Astrocyte (in vitro differentiated cells and primary cell): ENCODE measurements at regions not wholly inside any gene's neighbourhood (a gene's known extent, or its start where the extent isn't known, plus 50 kb on each side); places are given as distances from the start of the nearest gene placed in this dataset.

Experiments used
- DNase-seq: peaks from one replicate; pipeline ENCODE4 v3.0.0-alpha.2; 2010; ENCODE audit warnings: low read depth
- FAIRE-seq: peaks from 2 replicates; lab custom pipeline; 2011; peaks lifted over from hg19 to GRCh38; lab: Jason Lieb, UNC
- H2AFZ ChIP-seq: 2 replicates; pipeline ENCODE4 v1.6.0; 2012; ENCODE audit warnings: low read depth, low read length, inconsistent platforms
- H3K27ac ChIP-seq: 2 replicates; pipeline ENCODE4 v1.5.1; 2011; ENCODE audit warnings: low read depth, low read length, inconsistent platforms
- H3K27me3 ChIP-seq: 2 replicates; pipeline ENCODE4 v1.6.0; 2011; ENCODE audit warnings: low read length, inconsistent platforms; ENCODE audit not compliant: insufficient read depth
- H3K36me3 ChIP-seq: 2 replicates; pipeline ENCODE4 v1.5.1; 2011; ENCODE audit warnings: low read length, inconsistent platforms; ENCODE audit not compliant: insufficient read depth
- H3K4me1 ChIP-seq: 2 replicates; pipeline ENCODE4 v1.5.1; 2011; ENCODE audit warnings: low read length, inconsistent platforms; ENCODE audit not compliant: insufficient read depth
- H3K4me2 ChIP-seq: 2 replicates; pipeline ENCODE4 v1.6.0; 2012; ENCODE audit warnings: low read length, inconsistent platforms
- H3K4me3 ChIP-seq: 2 replicates; pipeline ENCODE4 v1.5.1; 2011; ENCODE audit warnings: low read depth, mild to moderate bottlenecking, low read length, inconsistent platforms; ENCODE audit not compliant: insufficient read depth
- H3K79me2 ChIP-seq: 2 replicates; pipeline ENCODE4 v1.6.0; 2012; ENCODE audit warnings: mild to moderate bottlenecking, low read length, inconsistent platforms; ENCODE audit not compliant: insufficient read depth
- H3K9ac ChIP-seq: 2 replicates; pipeline ENCODE4 v1.6.0; 2012; ENCODE audit warnings: mild to moderate bottlenecking, low read length, inconsistent platforms
- H3K9me3 ChIP-seq: 2 replicates; pipeline ENCODE4 v1.5.1; 2012; ENCODE audit warnings: low read depth, mild to moderate bottlenecking, low read length, inconsistent platforms; ENCODE audit not compliant: insufficient read depth
- H4K20me1 ChIP-seq: 2 replicates; pipeline ENCODE4 v1.6.0; 2012; ENCODE audit warnings: low read length, inconsistent platforms; ENCODE audit not compliant: insufficient read depth
- H3K27ac Mint-ChIP-seq: one replicate; pipeline ENCODE4 v1.8.0; 2021; ENCODE audit warnings: mild to moderate bottlenecking, mixed read lengths; ENCODE audit not compliant: unreplicated experiment
- H3K27me3 Mint-ChIP-seq: one replicate; pipeline ENCODE4 v1.8.0; 2021; ENCODE audit warnings: low read depth, mixed read lengths; ENCODE audit not compliant: unreplicated experiment
- H3K36me3 Mint-ChIP-seq: one replicate; pipeline ENCODE4 v1.8.0; 2021; ENCODE audit warnings: low read depth, mixed read lengths; ENCODE audit not compliant: unreplicated experiment
- H3K4me1 Mint-ChIP-seq: one replicate; pipeline ENCODE4 v1.8.0; 2021; ENCODE audit warnings: low read depth, mixed read lengths; ENCODE audit not compliant: unreplicated experiment
- H3K4me3 Mint-ChIP-seq: one replicate; pipeline ENCODE4 v1.8.0; 2021; ENCODE audit warnings: mild to moderate bottlenecking, moderate library complexity, mixed read lengths; ENCODE audit not compliant: unreplicated experiment
- H3K9me3 Mint-ChIP-seq: one replicate; pipeline ENCODE4 v1.8.0; 2021; ENCODE audit warnings: mild to moderate bottlenecking, mixed read lengths; ENCODE audit not compliant: unreplicated experiment
- EZH2 ChIP-seq: IDR thresholded peaks from 2 replicates; pipeline ENCODE4 v1.6.1; 2012; ENCODE audit warnings: mild to moderate bottlenecking, low read length, inconsistent platforms; ENCODE audit not compliant: insufficient read depth
- TF ChIP-seq, protein P1 (sequence below): IDR thresholded peaks from 2 replicates; pipeline ENCODE4 v1.5.1; 2011; ENCODE audit warnings: low read depth, mild to moderate bottlenecking, inconsistent platforms, low read length, moderate library complexity; ENCODE audit not compliant: insufficient read depth

DNA sequence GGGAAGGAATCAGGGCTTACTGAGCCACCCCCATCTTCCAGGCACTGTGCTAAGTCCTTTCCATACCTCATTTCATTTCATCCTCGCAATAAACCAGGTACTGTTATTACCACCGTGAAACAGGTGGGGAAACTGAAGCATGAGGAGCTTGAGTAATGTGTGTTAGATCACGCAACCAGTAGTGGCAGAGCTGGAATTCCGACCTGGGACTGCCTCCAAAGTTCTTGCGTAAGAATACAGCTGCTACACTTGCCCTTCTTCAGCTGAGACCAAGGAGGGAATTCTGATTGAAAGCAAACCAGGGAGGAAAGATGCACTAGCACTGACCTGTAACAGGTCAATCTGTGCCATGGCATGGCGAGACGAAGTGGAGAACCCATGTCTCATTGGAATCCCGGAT is 113.4 kb upstream of the MSX2 start:
- no peak overlapping the region for H3K4me3 ChIP-seq
- Mint-ChIP-seq H3K36me3 (no peaks in the 10 kb centered on the region), H3K4me1 (peaks cover 8% of the 10 kb centered on the region), H3K27ac (no peak overlapping the region), H3K9me3 (peaks cover 2% of the 10 kb centered on the region), H3K27me3 (peaks cover 4% of the 10 kb centered on the region), H3K4me3 (no peak overlapping the region)
- H3K4me1 ChIP-seq: peaks cover 8% of the 10 kb centered on the region
- H3K27me3 ChIP-seq: no peaks in the 10 kb centered on the region
- TF ChIP-seq, protein P1, sequence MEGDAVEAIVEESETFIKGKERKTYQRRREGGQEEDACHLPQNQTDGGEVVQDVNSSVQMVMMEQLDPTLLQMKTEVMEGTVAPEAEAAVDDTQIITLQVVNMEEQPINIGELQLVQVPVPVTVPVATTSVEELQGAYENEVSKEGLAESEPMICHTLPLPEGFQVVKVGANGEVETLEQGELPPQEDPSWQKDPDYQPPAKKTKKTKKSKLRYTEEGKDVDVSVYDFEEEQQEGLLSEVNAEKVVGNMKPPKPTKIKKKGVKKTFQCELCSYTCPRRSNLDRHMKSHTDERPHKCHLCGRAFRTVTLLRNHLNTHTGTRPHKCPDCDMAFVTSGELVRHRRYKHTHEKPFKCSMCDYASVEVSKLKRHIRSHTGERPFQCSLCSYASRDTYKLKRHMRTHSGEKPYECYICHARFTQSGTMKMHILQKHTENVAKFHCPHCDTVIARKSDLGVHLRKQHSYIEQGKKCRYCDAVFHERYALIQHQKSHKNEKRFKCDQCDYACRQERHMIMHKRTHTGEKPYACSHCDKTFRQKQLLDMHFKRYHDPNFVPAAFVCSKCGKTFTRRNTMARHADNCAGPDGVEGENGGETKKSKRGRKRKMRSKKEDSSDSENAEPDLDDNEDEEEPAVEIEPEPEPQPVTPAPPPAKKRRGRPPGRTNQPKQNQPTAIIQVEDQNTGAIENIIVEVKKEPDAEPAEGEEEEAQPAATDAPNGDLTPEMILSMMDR: no peak
- no peak for TF ChIP-seq EZH2
- no peak overlapping the region for H3K27ac ChIP-seq
- no peak overlapping the region for H2AFZ ChIP-seq
- no peaks in the 10 kb centered on the region for H4K20me1 ChIP-seq
- H3K79me2 ChIP-seq: no peaks in the 10 kb centered on the region
- DNase-seq: peak; percentile 59
- no peak overlapping the region for H3K4me2 ChIP-seq
- H3K9me3 ChIP-seq: no peaks in the 10 kb centered on the region
- no peaks in the 10 kb centered on the region for H3K36me3 ChIP-seq
- no peak overlapping the region for H3K9ac ChIP-seq
- no peak for FAIRE-seq

- H3K27ac ChIP-seq: no peak overlapping the region
- DNase-seq: no peak
- Mint-ChIP-seq H3K27ac (no peak overlapping the region), H3K9me3 (peaks cover 2% of the 10 kb centered on the region), H3K36me3 (no peaks in the 10 kb centered on the region), H3K27me3 (peaks cover 4% of the 10 kb centered on the region), H3K4me1 (no peaks in the 10 kb centered on the region), H3K4me3 (no peak overlapping the region)
- TF ChIP-seq, protein P1: no peak
- no peak for TF ChIP-seq EZH2
- no peak overlapping the region for H3K4me3 ChIP-seq
- peaks cover 8% of the 10 kb centered on the region for H3K4me1 ChIP-seq
- no peaks in the 10 kb centered on the region for H3K36me3 ChIP-seq
- H3K9ac ChIP-seq: no peak overlapping the region
- H4K20me1 ChIP-seq: no peaks in the 10 kb centered on the region
- no peaks in the 10 kb centered on the region for H3K79me2 ChIP-seq
- H3K4me2 ChIP-seq: no peak overlapping the region
- no peak for FAIRE-seq
- no peak overlapping the region for H2AFZ ChIP-seq
- H3K9me3 ChIP-seq: no peaks in the 10 kb centered on the region
- H3K27me3 ChIP-seq: no peaks in the 10 kb centered on the region
These were observed 111.7 kb upstream of the MSX2 start for GRCh38 chr5:174612686-174613085.

GRCh38 chr5:174614500-174615135 is 109.8 kb upstream of the MSX2 start:
- Histone ChIP-seq H3K9ac (no peak overlapping the region), H3K27ac (no peak overlapping the region), H3K4me1 (no peaks in the 10 kb centered on the region), H4K20me1 (no peaks in the 10 kb centered on the region), H3K4me2 (no peak overlapping the region), H3K79me2 (no peaks in the 10 kb centered on the region), H2AFZ (no peak overlapping the region), H3K36me3 (no peaks in the 10 kb centered on the region), H3K27me3 (no peaks in the 10 kb centered on the region), H3K9me3 (no peaks in the 10 kb centered on the region), H3K4me3 (no peak overlapping the region)
- DNase-seq: no peak
- Mint-ChIP-seq H3K4me1 (no peaks in the 10 kb centered on the region), H3K4me3 (no peak overlapping the region), H3K27me3 (peaks cover 14% of the 10 kb centered on the region), H3K27ac (no peak overlapping the region), H3K9me3 (peaks cover 4% of the 10 kb centered on the region), H3K36me3 (no peaks in the 10 kb centered on the region)
- no peak for FAIRE-seq
- no peak for TF ChIP-seq EZH2
- TF ChIP-seq, protein P1: no peak
